GM12875 (cell line): ENCODE measurements at regions not wholly inside any gene's neighbourhood (a gene's known extent, or its start where the extent isn't known, plus 50 kb on each side); places are given as distances from the start of the nearest gene placed in this dataset.
"Not testable (repeated sequence)": the region's sequence is repeated elsewhere in the genome, so short reads cannot be mapped to it uniquely, and the experiment has no call there.

ENCODE experiments used
- H3K4me3 ChIP-seq: one replicate; pipeline ENCODE4 v1.5.1; 2011; ENCODE audit warnings: low read depth, low read length, control low read depth
- TF ChIP-seq, protein P1 (sequence below): IDR thresholded peaks from 2 replicates; pipeline ENCODE4 v1.5.1; 2011; ENCODE audit warnings: low read depth, mild to moderate bottlenecking, control low read depth, inconsistent platforms, low read length, moderate library complexity, borderline replicate concordance; ENCODE audit not compliant: insufficient read depth

DNA sequence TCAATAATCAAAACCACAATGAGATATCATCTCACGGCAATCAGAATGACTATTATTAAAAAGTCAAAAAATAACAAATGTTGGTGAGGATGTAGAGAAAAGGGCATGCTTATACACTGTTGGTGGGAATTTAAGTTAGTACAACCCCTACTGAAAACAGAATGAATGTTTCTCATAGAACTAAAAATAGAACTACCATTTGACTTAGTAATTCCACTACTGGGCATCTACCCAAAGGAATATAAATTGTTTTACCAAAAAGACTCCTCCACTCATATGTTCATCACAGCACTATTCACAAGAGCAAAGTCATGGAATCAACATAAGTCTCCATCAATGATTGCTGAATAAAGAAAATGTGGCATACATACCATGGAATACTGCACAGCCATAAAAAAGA, 278.1 kb upstream of the ARSJ start:
- no peak overlapping the region for H3K4me3 ChIP-seq
- TF ChIP-seq, protein P1, sequence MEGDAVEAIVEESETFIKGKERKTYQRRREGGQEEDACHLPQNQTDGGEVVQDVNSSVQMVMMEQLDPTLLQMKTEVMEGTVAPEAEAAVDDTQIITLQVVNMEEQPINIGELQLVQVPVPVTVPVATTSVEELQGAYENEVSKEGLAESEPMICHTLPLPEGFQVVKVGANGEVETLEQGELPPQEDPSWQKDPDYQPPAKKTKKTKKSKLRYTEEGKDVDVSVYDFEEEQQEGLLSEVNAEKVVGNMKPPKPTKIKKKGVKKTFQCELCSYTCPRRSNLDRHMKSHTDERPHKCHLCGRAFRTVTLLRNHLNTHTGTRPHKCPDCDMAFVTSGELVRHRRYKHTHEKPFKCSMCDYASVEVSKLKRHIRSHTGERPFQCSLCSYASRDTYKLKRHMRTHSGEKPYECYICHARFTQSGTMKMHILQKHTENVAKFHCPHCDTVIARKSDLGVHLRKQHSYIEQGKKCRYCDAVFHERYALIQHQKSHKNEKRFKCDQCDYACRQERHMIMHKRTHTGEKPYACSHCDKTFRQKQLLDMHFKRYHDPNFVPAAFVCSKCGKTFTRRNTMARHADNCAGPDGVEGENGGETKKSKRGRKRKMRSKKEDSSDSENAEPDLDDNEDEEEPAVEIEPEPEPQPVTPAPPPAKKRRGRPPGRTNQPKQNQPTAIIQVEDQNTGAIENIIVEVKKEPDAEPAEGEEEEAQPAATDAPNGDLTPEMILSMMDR = no peak

GRCh38 chr4:114262421-114262820, 283.0 kb upstream of the ARSJ start:
- not testable (repeated sequence) for H3K4me3 ChIP-seq

GRCh38 chr4:114263233-114263632, 283.8 kb upstream of the ARSJ start:
- H3K4me3 ChIP-seq = no peak overlapping the region

GRCh38 chr4:114264452-114264851, 285.0 kb upstream of the ARSJ start:
- H3K4me3 ChIP-seq = no peak overlapping the region
- TF ChIP-seq, protein P1 = no peak

More at GRCh38 chr4:114263233-114263632, 283.8 kb upstream of the ARSJ start:
- TF ChIP-seq, protein P1 = no peak

DNA sequence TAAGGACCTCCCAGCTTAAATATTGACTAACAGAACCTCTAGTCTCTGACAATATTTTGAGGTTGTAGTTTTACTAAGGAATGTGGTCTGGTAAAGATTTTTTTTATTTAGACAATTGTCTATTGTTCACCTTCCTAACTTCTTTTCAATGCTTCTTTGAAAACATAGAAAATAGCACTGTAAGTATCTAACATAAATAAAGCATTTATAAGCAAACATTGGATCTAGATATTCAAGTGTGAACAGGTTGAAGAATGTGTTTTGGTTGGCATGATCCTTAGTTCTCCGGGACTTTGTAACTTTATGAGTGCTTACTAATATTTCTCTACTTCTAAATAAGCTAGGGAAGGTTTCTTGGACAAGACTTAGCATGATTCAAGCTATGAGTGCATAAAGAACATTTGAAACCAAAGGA, 285.4 kb upstream of the ARSJ start:
- H3K4me3 ChIP-seq = no peak overlapping the region
- TF ChIP-seq, protein P1 = no peak

DNA sequence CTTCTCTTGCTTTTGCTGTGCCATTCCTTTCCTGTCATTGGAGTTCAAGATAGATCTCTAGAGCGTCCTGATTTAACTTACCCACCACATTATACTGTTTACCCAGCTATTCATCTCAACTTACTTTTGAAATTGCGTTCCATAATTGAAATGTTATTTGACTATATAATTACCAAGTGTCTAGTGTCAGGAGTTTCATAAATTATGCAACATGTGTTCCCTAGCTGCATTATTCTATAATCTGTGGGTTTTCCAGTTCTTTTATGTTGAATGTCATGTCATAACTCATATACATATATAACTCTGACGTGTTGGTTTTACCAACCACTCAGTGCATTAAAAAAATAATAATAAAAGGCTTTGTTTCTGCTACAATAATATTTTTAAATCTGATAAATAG, 285.9 kb upstream of the ARSJ start:
- H3K4me3 ChIP-seq = no peak overlapping the region
- TF ChIP-seq, protein P1 = no peak

GRCh38 chr4:114267976-114268375, 288.5 kb upstream of the ARSJ start:
- no peak overlapping the region for H3K4me3 ChIP-seq
- TF ChIP-seq, protein P1 = no peak

DNA sequence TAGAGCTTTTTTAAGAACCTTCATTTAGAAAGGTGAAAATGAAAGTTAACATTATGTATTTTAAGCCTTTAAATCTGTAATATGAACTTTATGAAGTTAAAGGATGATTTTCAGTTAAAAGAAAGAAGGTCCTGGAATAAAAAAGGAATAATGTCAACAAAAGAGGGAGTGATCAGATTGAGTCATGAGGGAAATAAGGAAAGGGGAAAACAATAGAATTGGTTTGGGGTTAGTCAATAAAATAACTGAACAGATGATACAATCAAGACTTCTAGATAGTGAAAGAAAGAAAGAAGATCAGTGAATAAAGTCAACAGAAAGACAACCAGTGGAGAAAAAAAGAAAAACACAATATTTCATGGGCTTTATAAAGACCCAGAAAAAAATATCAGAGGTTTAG, 291.6 kb upstream of the ARSJ start:
- no peak overlapping the region for H3K4me3 ChIP-seq
- TF ChIP-seq, protein P1 = no peak
